Tibial nerve (tissue), 4 donors: ENCODE measurements at regions not wholly inside any gene's neighbourhood (a gene's known extent, or its start where the extent isn't known, plus 50 kb on each side); places are given as distances from the start of the nearest gene placed in this dataset.

Experiments
- CTCF ChIP-seq, 5 experiments: fragments of 200-600 bp in 3 of 5; fragments of 450-650 bp in 2 of 5; sonication (generic) in 3 of 5; IDR thresholded peaks; one replicate each; pipeline ENCODE4 v1.5.1; 2016 to 2019; ENCODE audit warnings: antibody characterized with exemption in 5 of 5, mild to moderate bottlenecking in 3 of 5, moderate library complexity in 2 of 5
- EP300 ChIP-seq, 2 donors: sonication (generic); formaldehyde crosslinking; IDR thresholded peaks; one replicate each; pipeline ENCODE4 v1.6.1; 2017; ENCODE audit warnings: antibody characterized with exemption in 2 of 2, mild to moderate bottlenecking in 1 of 2
- POLR2A ChIP-seq, 2 donors: fragments of 450-650 bp; IDR thresholded peaks; one replicate each; pipeline ENCODE4 v1.6.1; 2017; ENCODE audit warnings: antibody characterized with exemption in 2 of 2, mild to moderate bottlenecking in 2 of 2, moderate library complexity in 2 of 2

- TF ChIP-seq CTCF (IDR thresholded peaks at IDR 0.05) (no peak), EP300 (IDR thresholded peaks at IDR 0.05) (no peak), POLR2A (IDR thresholded peaks at IDR 0.05) (no peak)
Observed at GRCh38 chr6:74602206-74602605, 603.6 kb downstream of the COL12A1 start.
